ENCODE measurements at regions not wholly inside any gene's neighbourhood (a gene's known extent, or its start where the extent isn't known, plus 50 kb on each side); places are given as distances from the start of the nearest gene placed in this dataset.

DNA sequence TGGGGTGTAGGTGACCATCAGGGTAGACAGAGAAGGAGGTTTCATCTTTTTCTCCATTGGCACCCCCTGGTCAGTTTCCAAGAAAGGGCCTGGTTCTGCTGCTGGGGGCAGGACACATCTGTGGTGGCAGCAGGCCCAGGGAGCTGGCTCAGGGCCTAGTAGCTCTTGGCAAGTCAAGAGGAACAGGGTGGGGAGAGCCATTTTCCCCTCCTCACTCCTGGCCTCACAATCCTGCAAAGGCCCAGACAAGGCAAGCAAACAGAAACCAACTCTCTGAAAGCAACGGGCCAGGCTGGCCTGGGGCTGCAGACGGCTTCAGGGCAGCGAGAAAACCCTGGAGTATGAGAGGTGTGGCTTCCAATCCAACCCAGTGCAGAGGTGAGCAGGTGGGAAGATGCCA lies 192.9 kb upstream of the DYNLRB2 start:
- TF ChIP-seq SPI1 (IDR thresholded peaks at IDR 0.05; ENCODE audit: low read depth, low read length) (no peak), POLR2A (IDR thresholded peaks at IDR 0.05; ENCODE audit: low read depth, low read length) (no peak), POLR2AphosphoS5 (IDR thresholded peaks at IDR 0.05; ENCODE audit: low read depth, low read length) (no peak), PAX5 (IDR thresholded peaks at IDR 0.05; ENCODE audit: insufficient read depth, low read length, severe bottlenecking) (no peak), TAF1 (IDR thresholded peaks at IDR 0.05; ENCODE audit: low read depth, low read length) (no peak), POU2F2 (IDR thresholded peaks at IDR 0.05; ENCODE audit: low read depth, low read length) (no peak)
